CD14-positive monocyte (primary cell): ENCODE measurements at regions not wholly inside any gene's neighbourhood (a gene's known extent, or its start where the extent isn't known, plus 50 kb on each side); places are given as distances from the start of the nearest gene placed in this dataset.
A peak's percentile ranks its signal among the peaks of the same experiment; 100 is the strongest.

ENCODE experiments used
- DNase-seq, 3 donors: peaks; one replicate each; pipeline ENCODE4 v3.0.0-alpha.2; 2011 to 2022
- H2AFZ ChIP-seq: 2 replicates; pipeline ENCODE4 v1.6.0; 2012; ENCODE audit warnings: mild to moderate bottlenecking, low read depth, low read length, inconsistent platforms; ENCODE audit not compliant: insufficient read depth, poor library complexity, severe bottlenecking
- H3K27ac ChIP-seq, 2 donors: 1 replicate in 1 of 2; 2 replicates in 1 of 2; pipeline ENCODE4 v1.5.1; 2012 to 2013; ENCODE audit warnings: low read length in 2 of 2, control low read depth in 1 of 2, inconsistent platforms in 1 of 2, low read depth in 1 of 2, mild to moderate bottlenecking in 1 of 2
- H3K27me3 ChIP-seq, 2 donors: one replicate each; pipeline versions ENCODE4 v1.6.0 to v1.6.1; 2011 to 2013; ENCODE audit warnings: low read length in 2 of 2; ENCODE audit not compliant: control insufficient read depth in 2 of 2, insufficient read depth in 2 of 2
- H3K36me3 ChIP-seq, 2 donors: replicated peaks in 1 of 2; 1 replicate in 1 of 2; 2 replicates in 1 of 2; pipeline versions ENCODE4 v1.5.1 to v1.6.1; 2012 to 2013; ENCODE audit warnings: low read length in 2 of 2, control low read depth in 1 of 2, inconsistent platforms in 1 of 2, mild to moderate bottlenecking in 1 of 2; ENCODE audit not compliant: insufficient read depth in 2 of 2, control insufficient read depth in 1 of 2
- H3K4me1 ChIP-seq, 2 donors: 1 replicate in 1 of 2; 2 replicates in 1 of 2; pipeline versions ENCODE4 v1.5.1 to v1.6.1; 2012 to 2013; ENCODE audit warnings: low read length in 2 of 2, control low read depth in 1 of 2, inconsistent platforms in 1 of 2, mild to moderate bottlenecking in 1 of 2, moderate library complexity in 1 of 2; ENCODE audit not compliant: insufficient read depth in 2 of 2, control insufficient read depth in 1 of 2
- H3K4me2 ChIP-seq: replicated peaks from 2 replicates; pipeline ENCODE3; 2012; ENCODE audit warnings: low read length, moderate library complexity, mild to moderate bottlenecking; ENCODE audit not compliant: poor library complexity, severe bottlenecking; ENCODE audit errors: extremely low read depth
- H3K4me3 ChIP-seq, 3 experiments: fragments of 200-600 bp in 1 of 3; sonication (generic) in 1 of 3; replicated peaks in 1 of 3; 1 replicate in 2 of 3; 2 replicates in 1 of 3; pipeline ENCODE4 v1.5.1; 2011 to 2013; ENCODE audit warnings: low read length in 3 of 3, mild to moderate bottlenecking in 3 of 3, control low read depth in 2 of 3, low read depth in 2 of 3, inconsistent platforms in 1 of 3, moderate library complexity in 1 of 3
- H3K79me2 ChIP-seq: 2 replicates; pipeline ENCODE4 v1.6.0; 2012; ENCODE audit warnings: mild to moderate bottlenecking, control low read depth, inconsistent platforms, low read length, moderate library complexity; ENCODE audit not compliant: insufficient read depth
- H3K9ac ChIP-seq: 2 replicates; pipeline ENCODE4 v1.6.0; 2017; ENCODE audit warnings: low read length, mild to moderate bottlenecking; ENCODE audit not compliant: insufficient read depth, poor library complexity, severe bottlenecking
- H3K9me3 ChIP-seq, 2 donors: replicated peaks in 1 of 2; 1 replicate in 1 of 2; 2 replicates in 1 of 2; pipeline versions ENCODE4 v1.5.1 to v1.6.1; 2012 to 2013; ENCODE audit warnings: low read length in 2 of 2, control low read depth in 1 of 2; ENCODE audit not compliant: control insufficient read depth in 1 of 2, insufficient read depth in 1 of 2
- H4K20me1 ChIP-seq: 2 replicates; pipeline ENCODE4 v1.6.0; 2012; ENCODE audit warnings: mild to moderate bottlenecking, low read length, control low read depth, moderate library complexity; ENCODE audit not compliant: insufficient read depth
- H3K27ac Mint-ChIP-seq, 7 donors: one replicate each; pipeline ENCODE4 v1.8.0; 2020; ENCODE audit warnings: mild to moderate bottlenecking in 7 of 7, mixed read lengths in 7 of 7, moderate library complexity in 6 of 7, inconsistent platforms in 2 of 7
- H3K27me3 Mint-ChIP-seq, 3 donors: one replicate each; pipeline ENCODE4 v1.8.0; 2021 to 2022; ENCODE audit warnings: low read depth in 3 of 3, mild to moderate bottlenecking in 3 of 3, mixed read lengths in 3 of 3, moderate library complexity in 3 of 3, inconsistent platforms in 1 of 3
- H3K36me3 Mint-ChIP-seq, 2 donors: one replicate each; pipeline ENCODE4 v1.8.0; 2020; ENCODE audit warnings: mixed read lengths in 2 of 2, inconsistent platforms in 1 of 2, mild to moderate bottlenecking in 1 of 2
- H3K4me1 Mint-ChIP-seq: one replicate; pipeline ENCODE4 v1.8.0; 2020; ENCODE audit warnings: mild to moderate bottlenecking, mixed read lengths
- H3K4me3 Mint-ChIP-seq, 2 donors: one replicate each; pipeline ENCODE4 v1.8.0; 2020; ENCODE audit warnings: mild to moderate bottlenecking in 2 of 2, mixed read lengths in 2 of 2, moderate library complexity in 1 of 2
- H3K9me3 Mint-ChIP-seq, 7 donors: one replicate each; pipeline ENCODE4 v1.8.0; 2020 to 2022; ENCODE audit warnings: mixed read lengths in 7 of 7, mild to moderate bottlenecking in 6 of 7, moderate library complexity in 6 of 7, inconsistent platforms in 2 of 7
- WGBS: methylation state at CpG from one replicate; pipeline ENCODE4 v1.1.5; 2013; ENCODE audit warnings: missing lambda C conversion rate; ENCODE audit not compliant: insufficient coverage; 5-methylcytosine and 5-hydroxymethylcytosine counted together
- intact Hi-C, 2 donors: fragments of 100-400 bp; cut with micrococcal nuclease; formaldehyde crosslinking; loops; one replicate each; pipeline versions ENCODE4 v1.15.0 to v1.15.1; 2023
- TF ChIP-seq, protein P1 (sequence below): fragments of 200-600 bp; IDR thresholded peaks from one replicate; pipeline ENCODE4 v1.8.0; 2022; ENCODE audit warnings: antibody characterized with exemption, mild to moderate bottlenecking

DNA sequence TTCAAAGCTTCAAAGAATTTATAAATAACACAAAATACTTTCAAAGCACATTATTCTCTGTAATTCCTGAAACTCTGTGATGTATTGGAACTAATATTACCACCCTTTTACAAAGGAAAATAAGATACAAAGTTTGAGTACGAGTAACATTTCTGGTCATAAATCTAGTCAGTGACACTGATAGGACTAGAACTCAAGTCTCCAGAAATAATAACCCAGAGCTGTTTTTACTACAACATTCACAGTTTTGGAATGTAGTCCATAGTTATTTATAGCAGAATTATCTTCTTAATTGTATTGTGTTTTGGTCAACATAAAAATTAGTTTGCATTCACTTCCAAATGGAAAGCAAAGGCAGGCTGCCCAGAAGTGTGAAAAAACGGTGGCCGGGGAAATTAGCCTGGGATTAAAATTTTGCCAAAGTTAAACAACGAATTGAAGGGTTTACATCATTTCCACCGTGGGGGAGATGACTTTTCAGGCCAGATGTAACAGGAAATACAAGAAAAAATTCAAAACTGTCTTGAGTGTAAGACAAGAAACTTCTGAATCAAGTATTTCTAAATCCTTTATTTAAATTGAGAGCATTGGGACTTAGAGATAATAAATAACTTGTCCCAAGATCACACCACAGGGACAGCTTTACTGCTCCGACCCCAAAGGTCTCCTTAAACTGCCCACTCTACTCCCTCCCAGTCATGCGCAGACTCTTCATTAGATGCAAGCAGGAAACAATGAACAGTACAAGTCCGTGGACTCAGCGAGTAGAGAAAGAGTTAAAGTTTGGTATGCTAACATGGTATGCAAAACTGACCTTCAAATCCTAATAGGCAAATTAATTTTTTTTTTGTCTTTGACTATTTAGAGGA lies 74.3 kb upstream of the VGLL4 start:
- Histone ChIP-seq H3K4me3 (peak overlapping the region; percentile 65 to 82 (median 77)), H2AFZ (peak overlapping the region; percentile 79), H3K4me2 (peak overlapping the region; percentile 87), H3K9ac (peak overlapping the region; percentile 51), H3K79me2 (no peaks in the 10 kb centered on the region), H4K20me1 (no peaks in the 10 kb centered on the region), H3K9me3 (no peaks in the 10 kb centered on the region), H3K27ac (no peak overlapping the region), H3K36me3 (no peaks in the 10 kb centered on the region), H3K27me3 (peaks cover 13 to 39% of the 10 kb centered on the region in 2 donors), H3K4me1 (peaks cover 11 to 25% of the 10 kb centered on the region in 2 donors)
- no peaks in the 10 kb centered on the region for H3K36me3 Mint-ChIP-seq
- TF ChIP-seq, protein P1, sequence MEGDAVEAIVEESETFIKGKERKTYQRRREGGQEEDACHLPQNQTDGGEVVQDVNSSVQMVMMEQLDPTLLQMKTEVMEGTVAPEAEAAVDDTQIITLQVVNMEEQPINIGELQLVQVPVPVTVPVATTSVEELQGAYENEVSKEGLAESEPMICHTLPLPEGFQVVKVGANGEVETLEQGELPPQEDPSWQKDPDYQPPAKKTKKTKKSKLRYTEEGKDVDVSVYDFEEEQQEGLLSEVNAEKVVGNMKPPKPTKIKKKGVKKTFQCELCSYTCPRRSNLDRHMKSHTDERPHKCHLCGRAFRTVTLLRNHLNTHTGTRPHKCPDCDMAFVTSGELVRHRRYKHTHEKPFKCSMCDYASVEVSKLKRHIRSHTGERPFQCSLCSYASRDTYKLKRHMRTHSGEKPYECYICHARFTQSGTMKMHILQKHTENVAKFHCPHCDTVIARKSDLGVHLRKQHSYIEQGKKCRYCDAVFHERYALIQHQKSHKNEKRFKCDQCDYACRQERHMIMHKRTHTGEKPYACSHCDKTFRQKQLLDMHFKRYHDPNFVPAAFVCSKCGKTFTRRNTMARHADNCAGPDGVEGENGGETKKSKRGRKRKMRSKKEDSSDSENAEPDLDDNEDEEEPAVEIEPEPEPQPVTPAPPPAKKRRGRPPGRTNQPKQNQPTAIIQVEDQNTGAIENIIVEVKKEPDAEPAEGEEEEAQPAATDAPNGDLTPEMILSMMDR, result no peak
- no peak for DNase-seq
- peaks cover 26% of the 10 kb centered on the region for H3K4me1 Mint-ChIP-seq
- H3K9me3 Mint-ChIP-seq, result peaks cover 0 to 8% (median 0%) of the 10 kb centered on the region in 7 donors
- peak overlapping the region in 1 of 7 donors; percentile 57 for H3K27ac Mint-ChIP-seq
- 0% methylated on average over 1 of the region's 9 CpGs for WGBS
- H3K4me3 Mint-ChIP-seq, result peak overlapping the region; percentile 86 to 98
- H3K27me3 Mint-ChIP-seq, result peaks cover 36 to 43% (median 37%) of the 10 kb centered on the region in 3 donors
- intact Hi-C loops, result no loop called here

DNA sequence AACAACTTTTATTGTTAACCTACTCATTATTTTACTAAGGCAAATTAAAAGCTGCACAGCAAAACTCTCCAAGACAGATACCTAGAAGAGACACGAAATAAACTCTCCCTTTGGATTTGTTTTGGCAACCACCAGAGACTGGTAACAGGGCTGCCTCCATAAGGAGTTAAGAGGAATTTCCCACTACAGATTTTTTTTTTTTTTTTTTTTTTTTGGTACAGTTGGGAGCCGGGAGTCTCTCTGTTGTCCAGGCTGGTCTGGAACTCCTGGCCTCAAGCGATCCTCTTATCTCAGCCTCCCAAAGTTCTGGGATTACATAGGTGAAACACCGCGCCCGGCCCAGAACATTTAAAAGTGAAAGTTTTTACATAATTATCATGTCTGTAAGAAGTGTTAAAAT lies 73.6 kb upstream of the VGLL4 start:
- no peak overlapping the region for H3K9ac ChIP-seq
- H3K27me3 ChIP-seq, result peaks cover 13 to 35% of the 10 kb centered on the region in 2 donors
- H3K9me3 ChIP-seq, result no peaks in the 10 kb centered on the region
- peaks cover 0 to 8% (median 0%) of the 10 kb centered on the region in 7 donors for H3K9me3 Mint-ChIP-seq
- H4K20me1 ChIP-seq, result no peaks in the 10 kb centered on the region
- H3K27me3 Mint-ChIP-seq, result peaks cover 34 to 40% (median 37%) of the 10 kb centered on the region in 3 donors
- no peak overlapping the region for H2AFZ ChIP-seq
- no peak overlapping the region for H3K27ac ChIP-seq
- H3K27ac Mint-ChIP-seq, result no peak overlapping the region
- H3K4me3 Mint-ChIP-seq, result no peak overlapping the region
- WGBS, result no CpG with 5 or more reads among the region's 6 CpGs
- no peak for DNase-seq
- no peak overlapping the region for H3K4me3 ChIP-seq
- peaks cover 26% of the 10 kb centered on the region for H3K4me1 Mint-ChIP-seq
- H3K79me2 ChIP-seq, result no peaks in the 10 kb centered on the region
- no peaks in the 10 kb centered on the region for H3K36me3 Mint-ChIP-seq
- no peaks in the 10 kb centered on the region for H3K36me3 ChIP-seq
- TF ChIP-seq, protein P1, result no peak
- intact Hi-C loops, result no loop called here
- H3K4me2 ChIP-seq, result no peak overlapping the region
- H3K4me1 ChIP-seq, result peaks cover 11 to 25% of the 10 kb centered on the region in 2 donors
